Breast epithelium (tissue), 3 donors: ENCODE measurements at regions not wholly inside any gene's neighbourhood (a gene's known extent, or its start where the extent isn't known, plus 50 kb on each side); places are given as distances from the start of the nearest gene placed in this dataset.

Source experiments
- CTCF ChIP-seq, 3 donors: fragments of 450-650 bp; IDR thresholded peaks; one replicate each; pipeline ENCODE4 v1.5.1; 2016 to 2017; ENCODE audit warnings: antibody characterized with exemption in 3 of 3, mild to moderate bottlenecking in 3 of 3, moderate library complexity in 3 of 3
- POLR2A ChIP-seq: fragments of 450-650 bp; IDR thresholded peaks from one replicate; pipeline ENCODE4 v1.6.1; 2016; ENCODE audit warnings: antibody characterized with exemption, mild to moderate bottlenecking, moderate library complexity

- TF ChIP-seq CTCF (IDR thresholded peaks at IDR 0.05) (no peak), POLR2A (no peak)
These were observed 334.9 kb upstream of the ADGRL3 start for GRCh38 chr4:60865273-60865672.
